ENCODE measurements at regions not wholly inside any gene's neighbourhood (a gene's known extent, or its start where the extent isn't known, plus 50 kb on each side); places are given as distances from the start of the nearest gene placed in this dataset.

DNA sequence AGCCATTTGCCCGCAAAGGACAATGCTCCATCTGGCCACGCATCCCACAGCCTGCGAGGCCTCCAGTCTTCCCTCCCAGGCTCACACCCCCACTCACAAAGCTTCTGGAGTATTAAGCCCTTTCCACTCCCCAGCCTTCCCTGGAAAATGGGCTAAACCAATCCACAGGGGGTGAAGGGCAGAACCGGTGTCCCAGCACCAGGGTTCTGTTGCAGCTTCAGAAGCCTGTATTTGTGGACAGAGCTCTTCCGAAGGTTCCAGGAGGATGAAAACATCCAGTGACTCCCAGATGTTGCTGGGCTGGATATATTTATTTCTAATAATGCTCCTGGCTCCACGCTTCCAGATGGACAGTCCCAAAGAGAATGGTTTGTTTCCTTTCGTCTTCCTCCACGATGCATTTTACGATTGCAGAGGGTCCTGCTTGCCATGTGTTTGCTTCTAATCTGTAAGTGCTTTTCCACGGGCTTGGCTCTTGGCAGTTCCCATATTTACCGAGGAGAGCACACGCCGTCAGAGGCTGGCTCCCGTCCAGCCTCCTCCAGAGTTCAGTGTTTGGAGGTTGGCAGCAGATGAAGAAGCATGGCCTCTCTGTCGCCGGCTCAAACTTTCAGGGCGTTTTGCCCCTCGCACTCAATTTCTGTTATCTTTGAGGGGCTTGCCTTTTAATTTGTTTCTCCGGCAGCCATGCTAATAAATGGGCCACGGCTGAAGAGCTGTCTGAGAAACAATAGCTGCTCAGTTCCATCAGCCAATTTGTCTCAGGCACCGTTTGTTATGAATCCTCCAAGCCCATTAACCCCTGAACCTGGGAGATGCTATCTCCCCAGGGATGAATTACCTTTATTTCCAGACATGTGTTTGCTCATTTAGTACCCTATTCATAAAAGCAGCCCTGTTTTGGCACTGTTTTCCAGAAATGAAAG, 367.9 kb upstream of the PROK2 start:
- ChIA-PET POLR2A (ENCODE audit: low non-redundant PET) (no interaction called here), CTCF (no interaction called here)
- intact Hi-C loops (cut with micrococcal nuclease; ENCODE audit: unreplicated experiment) = no loop called here
- BruUV-seq (replicated peaks) = no TSS peak
- Histone ChIP-seq H3K9me3 (ENCODE audit: low read depth, low read length, poor library complexity, severe bottlenecking) (no peaks in the 10 kb centered on the region), H3K4me1 (ENCODE audit: insufficient read depth, low read length, poor library complexity, severe bottlenecking) (no peaks in the 10 kb centered on the region), H3K36me3 (ENCODE audit: insufficient read depth, low read length, poor library complexity, severe bottlenecking) (no peaks in the 10 kb centered on the region), H3K27ac (ENCODE audit: low read depth, low read length, poor library complexity, severe bottlenecking) (peak overlapping the region; percentile 65), H3K27me3 (replicated peaks; ENCODE audit: insufficient read depth, low read depth, low read length, poor library complexity) (no peaks in the 10 kb centered on the region), H3K4me3 (ENCODE audit: low read depth, low read length, poor library complexity, severe bottlenecking) (peak overlapping the region; percentile 8)
- TF ChIP-seq, protein P1, sequence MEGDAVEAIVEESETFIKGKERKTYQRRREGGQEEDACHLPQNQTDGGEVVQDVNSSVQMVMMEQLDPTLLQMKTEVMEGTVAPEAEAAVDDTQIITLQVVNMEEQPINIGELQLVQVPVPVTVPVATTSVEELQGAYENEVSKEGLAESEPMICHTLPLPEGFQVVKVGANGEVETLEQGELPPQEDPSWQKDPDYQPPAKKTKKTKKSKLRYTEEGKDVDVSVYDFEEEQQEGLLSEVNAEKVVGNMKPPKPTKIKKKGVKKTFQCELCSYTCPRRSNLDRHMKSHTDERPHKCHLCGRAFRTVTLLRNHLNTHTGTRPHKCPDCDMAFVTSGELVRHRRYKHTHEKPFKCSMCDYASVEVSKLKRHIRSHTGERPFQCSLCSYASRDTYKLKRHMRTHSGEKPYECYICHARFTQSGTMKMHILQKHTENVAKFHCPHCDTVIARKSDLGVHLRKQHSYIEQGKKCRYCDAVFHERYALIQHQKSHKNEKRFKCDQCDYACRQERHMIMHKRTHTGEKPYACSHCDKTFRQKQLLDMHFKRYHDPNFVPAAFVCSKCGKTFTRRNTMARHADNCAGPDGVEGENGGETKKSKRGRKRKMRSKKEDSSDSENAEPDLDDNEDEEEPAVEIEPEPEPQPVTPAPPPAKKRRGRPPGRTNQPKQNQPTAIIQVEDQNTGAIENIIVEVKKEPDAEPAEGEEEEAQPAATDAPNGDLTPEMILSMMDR (conservative IDR thresholded peaks at IDR 0.05; ENCODE audit: low read depth, low read length) = no peak
- TF ChIP-seq EZH2 (IDR thresholded peaks at IDR 0.05; ENCODE audit: borderline replicate concordance, low read depth, low read length, poor library complexity, severe bottlenecking) = no peak
- DNase-seq (ENCODE audit: low spot score) = peak; percentile 50

DNA sequence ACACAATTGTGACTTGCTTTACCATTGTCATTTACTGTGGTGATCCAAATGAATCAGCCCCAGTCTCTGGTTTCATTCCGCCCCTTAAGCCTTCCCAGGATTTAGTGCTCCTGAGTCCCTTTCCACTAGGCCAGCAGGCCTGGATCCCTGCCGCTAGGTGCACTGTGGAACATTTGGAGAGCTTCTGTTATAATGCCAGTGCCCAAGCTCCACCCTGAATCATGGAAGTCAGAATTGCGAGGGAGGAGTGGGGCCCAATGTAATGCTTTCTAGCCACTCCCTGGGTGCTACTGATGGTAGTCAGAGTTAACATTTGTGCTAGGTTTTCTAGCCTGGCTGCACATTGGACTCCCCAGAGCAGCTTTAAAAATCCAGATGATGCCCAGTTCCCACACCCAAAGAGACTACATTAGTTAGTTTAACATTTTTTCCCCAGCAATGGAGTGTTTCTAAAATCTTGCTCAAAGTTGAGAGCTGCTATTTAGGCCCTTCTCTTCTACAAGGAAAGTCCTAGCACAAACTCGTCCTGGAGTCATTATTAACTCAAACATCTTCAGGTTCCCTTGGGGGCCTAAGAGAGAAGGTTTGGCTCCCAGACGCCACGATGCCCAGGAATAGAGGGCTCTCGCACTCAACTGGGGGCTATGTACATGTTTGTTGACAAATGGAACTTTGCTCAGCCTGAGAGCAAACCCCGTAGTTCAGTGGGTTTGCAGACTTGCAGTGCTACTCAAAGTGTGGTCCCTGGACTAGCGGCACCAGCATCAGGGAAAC, 366.7 kb upstream of the PROK2 start:
- H3K27ac ChIP-seq (ENCODE audit: low read depth, low read length, poor library complexity, severe bottlenecking) = no peak overlapping the region
- no peaks in the 10 kb centered on the region for H3K36me3 ChIP-seq (ENCODE audit: insufficient read depth, low read length, poor library complexity, severe bottlenecking)
- H3K4me3 ChIP-seq (ENCODE audit: low read depth, low read length, poor library complexity, severe bottlenecking) = no peak overlapping the region
- intact Hi-C loops (cut with micrococcal nuclease; ENCODE audit: unreplicated experiment) = no loop called here
- no peaks in the 10 kb centered on the region for H3K27me3 ChIP-seq (replicated peaks; ENCODE audit: insufficient read depth, low read depth, low read length, poor library complexity)
- no TSS peak for BruUV-seq (replicated peaks)
- no peak for DNase-seq (ENCODE audit: low spot score)
- ChIA-PET CTCF (no interaction called here), POLR2A (ENCODE audit: low non-redundant PET) (no interaction called here)
- H3K9me3 ChIP-seq (ENCODE audit: low read depth, low read length, poor library complexity, severe bottlenecking) = no peaks in the 10 kb centered on the region
- TF ChIP-seq, protein P1 (conservative IDR thresholded peaks at IDR 0.05; ENCODE audit: low read depth, low read length) = no peak
- TF ChIP-seq EZH2 (IDR thresholded peaks at IDR 0.05; ENCODE audit: borderline replicate concordance, low read depth, low read length, poor library complexity, severe bottlenecking) = no peak
- no peaks in the 10 kb centered on the region for H3K4me1 ChIP-seq (ENCODE audit: insufficient read depth, low read length, poor library complexity, severe bottlenecking)

DNA sequence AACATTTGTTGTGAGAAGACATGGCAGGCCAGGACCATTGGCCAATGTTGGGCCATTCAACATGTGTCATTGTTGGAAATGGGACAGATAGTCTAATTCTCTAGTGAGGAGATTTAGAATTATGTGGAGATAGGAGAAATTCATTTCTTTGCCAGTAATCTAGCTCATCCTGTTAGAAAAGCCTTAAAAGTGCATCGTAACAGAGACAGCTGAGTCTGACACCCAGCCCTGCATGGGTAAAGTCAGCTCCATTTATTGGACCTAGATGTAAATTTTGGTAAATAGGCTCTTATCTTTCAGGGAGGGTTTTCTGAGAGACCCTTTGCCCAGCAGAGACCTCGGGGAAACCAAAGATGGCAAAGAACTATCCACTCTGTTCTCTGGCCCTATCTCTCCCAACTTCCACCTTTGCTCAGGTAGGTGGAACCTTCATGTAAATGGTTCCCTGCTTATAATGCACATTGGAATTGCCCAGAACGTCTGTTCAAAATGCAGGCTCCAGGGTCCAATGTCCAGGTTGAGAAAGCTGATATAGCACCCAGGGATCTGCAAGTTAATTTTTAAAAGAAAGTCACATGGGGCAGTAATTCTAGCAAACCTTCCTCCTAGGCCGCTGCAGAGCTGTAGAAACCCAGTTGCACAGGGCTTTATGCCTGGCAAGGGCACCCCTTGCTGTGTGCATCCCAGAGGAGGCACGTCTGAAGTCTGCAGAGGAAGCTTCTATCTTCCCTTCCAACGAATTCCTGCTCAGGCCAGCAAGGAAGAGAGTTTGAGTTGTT, 365.9 kb upstream of the PROK2 start:
- no peak for DNase-seq (ENCODE audit: low spot score)
- POLR2A ChIA-PET (ENCODE audit: low non-redundant PET) = no interaction called here
- intact Hi-C loops (cut with micrococcal nuclease; ENCODE audit: unreplicated experiment) = no loop called here
- no TSS peak for BruUV-seq (replicated peaks)
- CTCF ChIA-PET = no interaction called here
- no peaks in the 10 kb centered on the region for H3K36me3 ChIP-seq (ENCODE audit: insufficient read depth, low read length, poor library complexity, severe bottlenecking)
- no peak for TF ChIP-seq EZH2 (IDR thresholded peaks at IDR 0.05; ENCODE audit: borderline replicate concordance, low read depth, low read length, poor library complexity, severe bottlenecking)
- TF ChIP-seq, protein P1 (conservative IDR thresholded peaks at IDR 0.05; ENCODE audit: low read depth, low read length) = no peak
- H3K27ac ChIP-seq (ENCODE audit: low read depth, low read length, poor library complexity, severe bottlenecking) = no peak overlapping the region
- H3K4me1 ChIP-seq (ENCODE audit: insufficient read depth, low read length, poor library complexity, severe bottlenecking) = no peaks in the 10 kb centered on the region
- no peak overlapping the region for H3K4me3 ChIP-seq (ENCODE audit: low read depth, low read length, poor library complexity, severe bottlenecking)
- no peaks in the 10 kb centered on the region for H3K9me3 ChIP-seq (ENCODE audit: low read depth, low read length, poor library complexity, severe bottlenecking)
- no peaks in the 10 kb centered on the region for H3K27me3 ChIP-seq (replicated peaks; ENCODE audit: insufficient read depth, low read depth, low read length, poor library complexity)
